ENCODE measurements at regions not wholly inside any gene's neighbourhood (a gene's known extent, or its start where the extent isn't known, plus 50 kb on each side); places are given as distances from the start of the nearest gene placed in this dataset.
A peak's percentile ranks its signal among the peaks of the same experiment; 100 is the strongest.

DNA sequence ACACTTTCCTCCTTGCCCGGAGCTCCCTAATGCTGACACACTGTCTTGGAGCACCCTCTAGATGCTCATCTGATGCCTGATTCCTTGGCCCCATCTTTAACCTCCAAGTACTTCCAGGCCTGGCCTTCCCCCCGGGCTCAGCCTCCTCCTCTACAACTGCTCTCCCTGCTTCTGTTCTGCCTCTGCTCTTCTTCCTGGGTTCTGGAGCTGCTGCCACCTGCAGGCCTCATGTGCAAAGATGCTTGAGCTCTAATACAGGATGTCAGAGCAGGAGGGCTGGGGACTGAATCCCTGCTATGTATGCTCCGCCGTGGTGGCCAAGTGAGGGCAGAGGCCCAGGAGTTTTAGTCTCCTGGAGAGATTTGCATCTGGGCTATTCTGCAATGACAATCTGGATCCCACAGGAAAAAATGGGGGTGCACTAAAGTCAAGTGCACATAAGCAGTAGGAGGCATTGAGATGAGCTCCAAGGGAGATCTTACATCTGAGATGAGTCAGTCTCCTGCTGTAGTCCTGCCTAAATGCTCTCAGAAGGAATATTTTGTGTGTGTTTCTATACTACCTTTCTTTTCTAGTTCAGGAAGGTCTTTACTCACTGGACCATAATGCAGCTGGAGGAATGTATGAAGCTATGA, 296.3 kb downstream of the UACA start:
- intact Hi-C loops (cut with DNase I), result no loop called here
- H3K27ac ChIP-seq (ENCODE audit: low read depth in 1 of 2, low read length in 2 of 2), result no peak overlapping the region
- no peak for ATAC-seq (ENCODE audit: low FRiP score)
- H3K27me3 ChIP-seq (ENCODE audit: control insufficient read depth in 1 of 2, insufficient read depth in 2 of 2, low read length in 1 of 2), result no peaks in the 10 kb centered on the region
- H3K4me3 ChIP-seq (ENCODE audit: low read length in 2 of 2), result no peak overlapping the region
- H3K36me3 ChIP-seq (ENCODE audit: control insufficient read depth in 1 of 2, insufficient read depth in 2 of 2, low read length in 1 of 2), result no peaks in the 10 kb centered on the region
- peak; percentile 73 to 81 for DNase-seq
- H3K9me3 ChIP-seq (ENCODE audit: control insufficient read depth, low read length), result no peaks in the 10 kb centered on the region
- WGBS, 2 donors, result 54 to 57% methylated on average over 4 of the region's 4 CpGs
- H3K4me1 ChIP-seq (ENCODE audit: control insufficient read depth in 1 of 2, insufficient read depth in 2 of 2, low read length in 2 of 2), result no peaks in the 10 kb centered on the region

DNA sequence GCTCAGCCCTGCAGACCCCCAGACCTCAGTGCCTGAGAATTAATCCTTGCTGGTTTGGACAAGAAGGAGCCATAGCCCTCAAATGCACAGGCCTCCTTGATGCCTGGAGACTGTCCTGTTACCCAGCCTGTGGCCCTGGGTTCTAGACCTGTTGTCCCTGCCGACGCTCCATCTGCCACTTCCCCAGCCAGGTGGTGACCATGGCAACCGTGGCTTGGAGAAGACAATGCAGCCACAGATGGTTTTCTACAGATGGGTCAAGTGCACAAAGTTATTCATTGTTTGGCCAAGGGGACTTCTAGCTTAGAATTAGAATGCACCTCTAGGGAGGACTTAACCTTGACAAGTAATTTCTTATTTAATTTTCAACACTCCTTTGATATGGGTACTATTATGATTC, 297.1 kb downstream of the UACA start:
- intact Hi-C loops (cut with DNase I), result no loop called here

DNA sequence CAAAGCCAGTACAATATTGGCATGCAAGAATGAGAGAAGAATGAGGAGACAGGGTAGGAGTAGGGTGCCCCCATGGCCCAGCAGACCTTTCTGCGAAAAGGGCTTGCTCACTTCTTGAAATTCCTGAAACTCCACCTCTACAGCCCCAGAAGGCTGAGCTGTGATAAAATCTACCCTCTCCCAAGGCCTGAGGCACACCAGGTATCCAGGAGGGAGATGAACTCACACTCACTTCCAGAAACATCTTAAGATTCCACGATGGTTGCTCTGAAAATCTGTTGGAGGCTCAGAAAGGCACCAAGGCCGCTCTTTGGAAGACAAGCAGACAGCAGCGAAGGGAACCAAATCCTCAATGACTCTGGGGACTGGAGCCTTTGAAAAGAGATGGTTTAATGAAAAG, 297.5 kb downstream of the UACA start:
- Histone ChIP-seq H3K4me3 (ENCODE audit: low read length in 2 of 2) (no peak overlapping the region), H3K4me1 (ENCODE audit: control insufficient read depth in 1 of 2, insufficient read depth in 2 of 2, low read length in 2 of 2) (no peaks in the 10 kb centered on the region), H3K27me3 (ENCODE audit: control insufficient read depth in 1 of 2, insufficient read depth in 2 of 2, low read length in 1 of 2) (no peaks in the 10 kb centered on the region), H3K9me3 (ENCODE audit: control insufficient read depth, low read length) (no peaks in the 10 kb centered on the region), H3K36me3 (ENCODE audit: control insufficient read depth in 1 of 2, insufficient read depth in 2 of 2, low read length in 1 of 2) (no peaks in the 10 kb centered on the region), H3K27ac (ENCODE audit: low read depth in 1 of 2, low read length in 2 of 2) (no peak overlapping the region)
- intact Hi-C loops (cut with DNase I), result no loop called here
- WGBS, 2 donors, result 96 to 98% methylated on average over 4 of the region's 4 CpGs
- ATAC-seq (ENCODE audit: low FRiP score), result no peak
- no peak for DNase-seq

More for the DNA sequence above, 297.1 kb downstream of the UACA start:
- DNase-seq (no peak), ATAC-seq (ENCODE audit: low FRiP score) (no peak)
- Histone ChIP-seq H3K4me3 (ENCODE audit: low read length in 2 of 2) (no peak overlapping the region), H3K4me1 (ENCODE audit: control insufficient read depth in 1 of 2, insufficient read depth in 2 of 2, low read length in 2 of 2) (no peaks in the 10 kb centered on the region), H3K36me3 (ENCODE audit: control insufficient read depth in 1 of 2, insufficient read depth in 2 of 2, low read length in 1 of 2) (no peaks in the 10 kb centered on the region), H3K27me3 (ENCODE audit: control insufficient read depth in 1 of 2, insufficient read depth in 2 of 2, low read length in 1 of 2) (no peaks in the 10 kb centered on the region), H3K9me3 (ENCODE audit: control insufficient read depth, low read length) (no peaks in the 10 kb centered on the region), H3K27ac (ENCODE audit: low read depth in 1 of 2, low read length in 2 of 2) (no peak overlapping the region)
- 76 to 80% methylated on average over 3 of the region's 3 CpGs for WGBS, 2 donors

DNA sequence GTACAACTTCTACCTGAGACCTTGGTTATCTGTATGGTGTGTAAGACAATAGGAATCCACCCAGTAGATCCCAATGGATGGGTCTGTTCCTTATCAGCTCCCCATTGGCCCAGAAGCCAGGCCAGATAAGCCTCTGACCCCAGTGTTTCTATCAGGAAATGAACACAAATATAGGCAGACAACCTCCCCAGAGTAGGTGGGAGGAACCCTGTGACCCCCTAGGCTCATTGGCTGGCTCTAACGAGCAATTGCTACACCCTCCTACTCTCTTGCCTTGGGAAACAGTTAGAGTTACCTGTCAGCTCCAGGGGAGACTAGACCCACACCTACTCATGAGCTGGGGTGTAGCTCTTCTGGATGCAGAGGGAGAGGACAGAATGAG, 299.9 kb downstream of the UACA start:
- 0 to 65% methylated on average over 1 of the region's 1 CpG for whole genome bisulfite sequencing, 2 donors
- no peak overlapping the region for H3K4me3 ChIP-seq (ENCODE audit: low read length in 2 of 2)
- H3K4me1 ChIP-seq (ENCODE audit: control insufficient read depth in 1 of 2, insufficient read depth in 2 of 2, low read length in 2 of 2), result no peaks in the 10 kb centered on the region
- ATAC-seq (ENCODE audit: low FRiP score) (no peak), DNase-seq (peak in 1 of 2 donors; percentile 13)
- no peaks in the 10 kb centered on the region for H3K27me3 ChIP-seq (ENCODE audit: control insufficient read depth in 1 of 2, insufficient read depth in 2 of 2, low read length in 1 of 2)
- H3K27ac ChIP-seq (ENCODE audit: low read depth in 1 of 2, low read length in 2 of 2), result no peak overlapping the region
- intact Hi-C loops (cut with DNase I), result no loop called here
- no peaks in the 10 kb centered on the region for H3K9me3 ChIP-seq (ENCODE audit: control insufficient read depth, low read length)
- no peaks in the 10 kb centered on the region for H3K36me3 ChIP-seq (ENCODE audit: control insufficient read depth in 1 of 2, insufficient read depth in 2 of 2, low read length in 1 of 2)

DNA sequence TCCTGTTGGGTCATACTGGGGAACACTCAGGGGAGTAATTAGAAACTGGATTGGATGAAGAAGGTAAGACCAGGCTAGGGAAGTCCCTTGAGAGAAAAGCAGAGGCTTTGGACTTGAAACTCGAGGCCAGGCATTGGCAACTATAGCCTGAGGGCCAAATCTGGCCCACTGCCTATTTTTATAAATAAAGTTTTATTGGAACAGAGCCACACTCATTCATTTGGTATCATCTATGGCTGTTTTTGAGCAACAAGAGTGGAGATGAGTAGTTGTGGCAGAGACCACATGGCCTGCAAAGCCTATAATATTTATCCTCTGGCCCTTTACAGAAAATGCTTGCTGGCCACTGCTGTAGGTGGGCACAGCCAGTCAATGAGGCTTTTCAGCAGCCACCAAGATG, 301.4 kb downstream of the UACA start:
- no peaks in the 10 kb centered on the region for H3K36me3 ChIP-seq (ENCODE audit: control insufficient read depth in 1 of 2, insufficient read depth in 2 of 2, low read length in 1 of 2)
- no peak overlapping the region for H3K27ac ChIP-seq (ENCODE audit: low read depth in 1 of 2, low read length in 2 of 2)
- WGBS, 2 donors, result 80 to 86% methylated on average over 1 of the region's 1 CpG
- no peaks in the 10 kb centered on the region for H3K27me3 ChIP-seq (ENCODE audit: control insufficient read depth in 1 of 2, insufficient read depth in 2 of 2, low read length in 1 of 2)
- H3K9me3 ChIP-seq (ENCODE audit: control insufficient read depth, low read length), result no peaks in the 10 kb centered on the region
- intact Hi-C loops (cut with DNase I), result no loop called here
- H3K4me3 ChIP-seq (ENCODE audit: low read length in 2 of 2), result no peak overlapping the region
- no peak for DNase-seq
- ATAC-seq (ENCODE audit: low FRiP score), result no peak
- H3K4me1 ChIP-seq (ENCODE audit: control insufficient read depth in 1 of 2, insufficient read depth in 2 of 2, low read length in 2 of 2), result no peaks in the 10 kb centered on the region

DNA sequence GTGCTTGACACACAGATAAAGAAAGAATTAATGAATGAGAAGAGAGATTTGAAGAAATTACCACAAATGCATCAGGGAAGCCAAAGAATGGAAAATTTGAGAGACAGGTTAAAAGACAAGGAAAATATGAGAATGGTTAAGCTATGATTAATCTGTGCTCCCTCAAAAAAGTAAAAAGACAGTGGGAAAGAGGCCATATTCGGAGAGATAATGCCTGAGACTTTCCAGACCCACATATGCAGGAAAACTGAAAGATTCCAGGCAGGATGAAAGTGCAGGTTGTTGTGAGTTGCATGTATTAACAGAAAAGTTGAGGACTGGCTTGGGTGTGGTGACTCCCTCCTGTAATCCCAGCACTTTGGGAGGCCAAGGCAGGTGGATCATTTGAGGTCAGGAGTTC, 302.3 kb downstream of the UACA start:
- no peaks in the 10 kb centered on the region for H3K4me1 ChIP-seq (ENCODE audit: control insufficient read depth in 1 of 2, insufficient read depth in 2 of 2, low read length in 2 of 2)
- intact Hi-C loops (cut with DNase I), result no loop called here
- no peak for DNase-seq
- H3K9me3 ChIP-seq (ENCODE audit: control insufficient read depth, low read length), result no peaks in the 10 kb centered on the region
- H3K27me3 ChIP-seq (ENCODE audit: control insufficient read depth in 1 of 2, insufficient read depth in 2 of 2, low read length in 1 of 2), result no peaks in the 10 kb centered on the region
- H3K4me3 ChIP-seq (ENCODE audit: low read length in 2 of 2), result no peak overlapping the region
- H3K36me3 ChIP-seq (ENCODE audit: control insufficient read depth in 1 of 2, insufficient read depth in 2 of 2, low read length in 1 of 2), result no peaks in the 10 kb centered on the region
- no peak overlapping the region for H3K27ac ChIP-seq (ENCODE audit: low read depth in 1 of 2, low read length in 2 of 2)
- ATAC-seq (ENCODE audit: low FRiP score), result no peak
- WGBS, 2 donors, result 50% methylated on average over 1 of the region's 1 CpG

DNA sequence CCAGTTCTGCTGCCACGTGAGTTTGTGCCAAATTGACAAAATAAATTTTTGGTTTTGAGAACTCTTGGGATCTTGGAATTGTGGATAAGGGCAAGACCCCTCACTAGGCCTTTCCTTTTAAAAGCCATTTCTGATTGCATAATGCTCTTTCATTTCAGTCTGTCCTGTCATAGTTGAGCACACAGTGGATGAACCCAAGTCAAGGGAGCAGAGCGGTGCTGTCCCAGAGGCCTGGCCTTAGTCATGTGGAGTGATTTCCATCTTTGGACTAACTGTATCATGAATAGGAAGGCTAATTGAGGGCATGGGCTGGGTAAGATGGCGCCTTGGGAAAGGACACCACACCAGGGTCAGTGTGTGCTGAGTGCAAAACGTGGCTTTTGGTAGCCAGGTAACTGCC, 304.0 kb downstream of the UACA start:
- Histone ChIP-seq H3K27ac (ENCODE audit: low read depth in 1 of 2, low read length in 2 of 2) (no peak overlapping the region), H3K27me3 (ENCODE audit: control insufficient read depth in 1 of 2, insufficient read depth in 2 of 2, low read length in 1 of 2) (no peaks in the 10 kb centered on the region), H3K4me1 (ENCODE audit: control insufficient read depth in 1 of 2, insufficient read depth in 2 of 2, low read length in 2 of 2) (no peaks in the 10 kb centered on the region), H3K9me3 (ENCODE audit: control insufficient read depth, low read length) (no peaks in the 10 kb centered on the region), H3K4me3 (ENCODE audit: low read length in 2 of 2) (no peak overlapping the region), H3K36me3 (ENCODE audit: control insufficient read depth in 1 of 2, insufficient read depth in 2 of 2, low read length in 1 of 2) (no peaks in the 10 kb centered on the region)
- WGBS, 2 donors, result 91% methylated on average over 4 of the region's 4 CpGs
- DNase-seq, result peak in 1 of 2 donors; percentile 31
- intact Hi-C loops (cut with DNase I), result no loop called here
- ATAC-seq (ENCODE audit: low FRiP score), result no peak

DNA sequence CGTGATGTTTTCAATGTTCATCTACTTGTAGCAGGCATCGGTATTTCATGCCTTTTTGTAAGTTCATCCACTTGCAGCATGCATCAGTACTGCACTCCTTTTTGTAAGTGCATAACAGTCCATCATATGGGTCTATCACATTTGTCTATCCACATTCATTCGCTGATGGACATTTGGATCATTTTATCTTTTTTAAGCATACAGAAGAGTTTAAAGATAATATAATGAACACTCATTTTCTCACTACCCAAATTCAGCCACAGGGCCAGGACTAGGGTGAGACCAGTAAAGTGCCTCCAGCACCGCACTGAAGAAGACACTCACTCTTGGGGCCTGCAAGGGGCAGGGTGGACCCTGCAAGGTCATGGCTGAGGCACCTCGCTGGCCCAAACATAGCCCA, 309.6 kb downstream of the UACA start:
- 86 to 87% methylated on average over 5 of the region's 5 CpGs for WGBS, 2 donors
- H3K27ac ChIP-seq (ENCODE audit: low read depth in 1 of 2, low read length in 2 of 2), result no peak overlapping the region
- no peaks in the 10 kb centered on the region for H3K9me3 ChIP-seq (ENCODE audit: control insufficient read depth, low read length)
- H3K4me1 ChIP-seq (ENCODE audit: control insufficient read depth in 1 of 2, insufficient read depth in 2 of 2, low read length in 2 of 2), result no peaks in the 10 kb centered on the region
- no peaks in the 10 kb centered on the region for H3K36me3 ChIP-seq (ENCODE audit: control insufficient read depth in 1 of 2, insufficient read depth in 2 of 2, low read length in 1 of 2)
- no peaks in the 10 kb centered on the region for H3K27me3 ChIP-seq (ENCODE audit: control insufficient read depth in 1 of 2, insufficient read depth in 2 of 2, low read length in 1 of 2)
- no peak overlapping the region for H3K4me3 ChIP-seq (ENCODE audit: low read length in 2 of 2)
- no peak for DNase-seq
- intact Hi-C loops (cut with DNase I), result no loop called here
- no peak for ATAC-seq (ENCODE audit: low FRiP score)

DNA sequence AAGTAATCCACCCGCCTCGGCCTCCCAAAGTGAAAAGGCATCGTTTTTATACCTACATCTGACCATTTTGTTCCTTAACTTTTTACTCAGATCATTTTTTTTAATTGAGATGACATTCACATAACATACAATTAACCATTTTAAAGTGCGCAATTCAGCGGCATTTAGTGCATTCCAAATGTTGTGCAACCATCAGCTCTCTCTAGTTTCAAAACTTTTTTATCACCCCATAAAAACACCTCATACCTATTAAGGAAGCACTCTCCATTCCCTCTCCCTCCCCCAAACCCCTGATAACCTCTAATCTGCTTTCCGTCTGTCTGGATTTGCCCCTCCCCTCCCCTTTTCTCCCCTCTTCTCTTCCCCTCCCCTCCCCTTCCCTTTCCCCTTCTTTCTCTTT, 310.1 kb downstream of the UACA start:
- H3K9me3 ChIP-seq (ENCODE audit: control insufficient read depth, low read length), result no peaks in the 10 kb centered on the region
- 77 to 89% methylated on average over 6 of the region's 6 CpGs for WGBS, 2 donors
- no peak overlapping the region for H3K27ac ChIP-seq (ENCODE audit: low read depth in 1 of 2, low read length in 2 of 2)
- H3K4me1 ChIP-seq (ENCODE audit: control insufficient read depth in 1 of 2, insufficient read depth in 2 of 2, low read length in 2 of 2), result no peaks in the 10 kb centered on the region
- no peak overlapping the region for H3K4me3 ChIP-seq (ENCODE audit: low read length in 2 of 2)
- intact Hi-C loops (cut with DNase I), result no loop called here
- DNase-seq (no peak), ATAC-seq (ENCODE audit: low FRiP score) (no peak)
- no peaks in the 10 kb centered on the region for H3K27me3 ChIP-seq (ENCODE audit: control insufficient read depth in 1 of 2, insufficient read depth in 2 of 2, low read length in 1 of 2)
- no peaks in the 10 kb centered on the region for H3K36me3 ChIP-seq (ENCODE audit: control insufficient read depth in 1 of 2, insufficient read depth in 2 of 2, low read length in 1 of 2)

All from aorta (tissue), 5 donors.